CD4-positive, alpha-beta T cell treated with Interferon alpha-2 for 1 hour (primary cell): ENCODE measurements at regions not wholly inside any gene's neighbourhood (a gene's known extent, or its start where the extent isn't known, plus 50 kb on each side); places are given as distances from the start of the nearest gene placed in this dataset.
"Not testable (repeated sequence)": the region's sequence is repeated elsewhere in the genome, so short reads cannot be mapped to it uniquely, and the experiment has no call there.

Experiments used
- DNase-seq, 2 donors: peaks; one replicate each; pipeline ENCODE4 v3.0.0-alpha.2; 2020 to 2022

DNA sequence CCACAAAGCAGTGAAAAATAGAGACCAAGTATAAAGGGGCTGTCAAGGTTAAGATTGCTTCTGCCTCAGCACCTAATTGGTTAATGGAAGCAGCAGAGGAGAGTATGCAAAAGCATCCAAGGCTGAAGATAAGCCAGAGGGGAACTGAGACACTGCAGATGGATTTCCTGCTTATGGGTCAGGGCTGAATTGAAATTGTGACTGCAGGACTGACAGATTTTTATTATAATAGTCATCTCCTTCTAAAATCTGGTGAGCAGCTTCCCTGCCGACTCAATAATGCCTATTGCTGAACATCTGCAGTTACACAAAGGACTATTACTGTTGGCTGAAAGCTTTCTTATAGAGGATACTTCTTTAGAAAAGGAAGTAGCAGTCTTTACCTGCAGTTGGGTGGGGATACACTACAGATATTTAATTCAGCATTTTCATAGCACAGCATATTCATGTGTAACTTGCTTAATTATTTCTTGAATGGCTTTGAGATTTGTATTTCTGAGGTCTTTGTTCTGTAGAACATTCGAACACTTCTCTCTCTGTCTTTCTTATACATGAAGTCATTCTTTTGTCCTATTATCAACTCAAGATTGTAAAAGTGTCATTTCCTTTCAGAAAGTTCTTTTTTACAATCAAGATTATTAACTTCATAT lies 363.0 kb upstream of the RIOK2 start:
- no peak for DNase-seq

DNA sequence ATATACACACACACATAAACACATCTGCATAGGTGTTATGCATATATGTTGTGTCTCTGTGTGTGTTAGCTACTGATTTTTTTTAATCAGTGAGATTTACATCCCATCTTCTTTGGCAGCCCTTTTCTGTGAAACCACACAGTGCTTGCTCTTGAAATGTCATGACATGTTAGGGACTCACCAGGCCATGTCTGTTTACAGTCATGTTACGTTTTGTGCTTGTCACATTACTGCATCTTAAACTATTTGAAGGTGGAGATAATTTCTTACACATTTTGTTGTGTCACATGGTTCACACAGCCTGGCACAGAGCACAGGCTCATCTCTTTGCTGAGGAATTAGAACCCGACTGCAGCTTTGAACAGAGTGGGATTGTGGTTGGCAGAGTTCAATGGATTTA lies 364.4 kb upstream of the RIOK2 start:
- no peak for DNase-seq

DNA sequence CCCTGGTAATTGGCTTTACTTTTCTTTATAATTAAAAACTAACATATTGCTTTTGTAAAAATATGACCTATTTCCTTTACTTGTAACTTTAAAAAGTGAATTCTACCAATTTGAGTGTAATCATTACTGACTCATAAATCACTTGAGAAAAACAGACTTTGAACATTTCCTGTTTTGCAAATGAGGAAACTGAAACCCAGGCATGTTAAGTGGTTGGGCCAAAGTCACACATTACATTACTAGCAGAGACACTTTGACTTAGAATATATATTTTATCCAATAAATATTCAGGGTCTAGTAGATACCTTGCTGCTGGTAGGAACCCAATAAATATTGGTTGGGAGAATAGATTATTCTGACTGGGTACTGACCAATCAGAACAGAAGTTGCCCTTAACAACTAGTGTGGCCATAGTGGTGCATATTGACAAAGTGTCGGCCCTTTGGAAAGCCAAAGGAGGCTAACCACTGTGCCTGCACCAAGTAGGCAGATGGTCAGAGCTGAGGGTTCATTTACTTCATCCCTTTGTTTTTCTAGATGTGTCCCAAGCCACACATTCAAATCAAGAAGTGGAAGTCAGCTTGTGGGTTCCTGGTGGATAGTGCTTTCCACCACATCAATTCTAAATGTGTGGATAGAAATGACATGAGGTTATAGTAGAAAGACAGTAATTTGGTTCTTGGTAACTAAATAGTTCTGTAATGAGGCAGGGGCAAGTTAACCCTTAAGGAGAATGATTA lies 365.1 kb upstream of the RIOK2 start:
- DNase-seq: peak in 1 of 2 donors; percentile 33

DNA sequence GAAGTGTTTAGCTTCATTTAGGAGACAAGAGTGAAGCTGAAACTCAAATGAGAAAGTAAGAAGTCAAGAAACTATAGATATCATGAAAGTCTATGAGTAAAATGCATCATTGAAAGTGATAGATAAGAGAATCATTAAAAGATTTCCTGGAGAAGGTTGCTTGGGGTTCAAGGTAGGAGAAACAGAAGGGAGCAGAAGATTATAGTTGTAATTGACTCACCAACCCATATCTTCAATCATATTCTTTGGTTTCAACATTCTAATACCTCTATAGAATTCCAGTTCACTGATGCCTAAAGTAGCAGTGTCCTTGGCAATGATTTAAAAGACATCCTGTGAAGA lies 365.7 kb upstream of the RIOK2 start:
- no peak for DNase-seq

DNA sequence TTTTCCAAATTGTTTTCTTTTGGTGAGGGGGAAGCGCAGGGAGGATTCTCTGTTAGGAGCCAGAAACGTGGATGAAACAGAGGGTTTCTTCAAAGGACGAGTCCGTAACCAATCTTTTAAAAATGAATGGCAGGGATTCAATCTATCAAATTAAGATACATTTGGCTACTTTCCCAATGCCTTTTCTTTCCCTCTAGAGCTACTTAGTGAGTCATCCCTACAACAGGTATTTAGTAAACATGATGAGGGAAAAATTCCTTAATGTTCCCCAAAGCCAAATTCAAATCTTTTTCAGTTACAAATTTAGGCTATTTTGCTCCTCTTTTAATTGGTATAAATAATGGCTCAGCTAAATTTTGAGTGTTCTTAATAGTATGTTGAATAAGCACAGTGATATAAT lies 366.4 kb upstream of the RIOK2 start:
- DNase-seq: no peak

DNA sequence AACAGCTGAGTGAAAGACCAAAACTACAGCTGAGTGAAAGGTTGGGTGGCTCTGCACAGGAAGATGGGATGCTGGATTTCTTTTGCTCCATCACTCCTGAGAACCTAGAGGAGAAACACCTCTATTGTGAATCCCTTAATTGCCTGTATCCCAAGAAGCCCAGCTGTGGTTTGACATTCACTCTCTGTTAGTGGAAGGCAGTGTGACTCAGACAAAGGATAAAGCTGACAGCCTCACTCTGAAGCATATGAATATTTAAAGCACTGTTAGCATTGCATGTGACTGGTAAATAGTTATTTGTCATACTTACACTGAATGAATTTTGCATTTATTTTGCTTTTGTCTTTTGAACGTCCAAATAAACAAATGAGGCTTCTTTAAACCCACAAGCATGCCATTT lies 367.1 kb upstream of the RIOK2 start:
- no peak for DNase-seq

DNA sequence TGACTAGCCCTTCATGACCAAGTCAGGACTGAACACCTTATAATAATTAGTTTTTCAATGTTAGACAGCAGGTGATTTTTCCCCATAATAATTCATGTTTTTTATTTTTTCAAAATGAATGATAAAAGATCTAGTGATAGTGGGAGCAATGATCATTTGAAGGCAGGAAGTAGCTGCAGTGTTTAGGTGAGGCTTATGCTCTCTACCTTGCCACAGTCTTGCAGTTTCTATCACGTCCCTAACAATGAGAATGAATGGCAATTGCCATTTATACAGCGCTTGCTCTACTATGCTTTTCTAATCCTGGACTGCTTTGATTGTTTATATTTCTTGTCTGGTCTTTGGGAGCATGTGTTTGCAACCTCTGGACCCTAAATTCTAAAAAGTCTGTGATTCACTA lies 367.8 kb upstream of the RIOK2 start:
- DNase-seq: no peak

DNA sequence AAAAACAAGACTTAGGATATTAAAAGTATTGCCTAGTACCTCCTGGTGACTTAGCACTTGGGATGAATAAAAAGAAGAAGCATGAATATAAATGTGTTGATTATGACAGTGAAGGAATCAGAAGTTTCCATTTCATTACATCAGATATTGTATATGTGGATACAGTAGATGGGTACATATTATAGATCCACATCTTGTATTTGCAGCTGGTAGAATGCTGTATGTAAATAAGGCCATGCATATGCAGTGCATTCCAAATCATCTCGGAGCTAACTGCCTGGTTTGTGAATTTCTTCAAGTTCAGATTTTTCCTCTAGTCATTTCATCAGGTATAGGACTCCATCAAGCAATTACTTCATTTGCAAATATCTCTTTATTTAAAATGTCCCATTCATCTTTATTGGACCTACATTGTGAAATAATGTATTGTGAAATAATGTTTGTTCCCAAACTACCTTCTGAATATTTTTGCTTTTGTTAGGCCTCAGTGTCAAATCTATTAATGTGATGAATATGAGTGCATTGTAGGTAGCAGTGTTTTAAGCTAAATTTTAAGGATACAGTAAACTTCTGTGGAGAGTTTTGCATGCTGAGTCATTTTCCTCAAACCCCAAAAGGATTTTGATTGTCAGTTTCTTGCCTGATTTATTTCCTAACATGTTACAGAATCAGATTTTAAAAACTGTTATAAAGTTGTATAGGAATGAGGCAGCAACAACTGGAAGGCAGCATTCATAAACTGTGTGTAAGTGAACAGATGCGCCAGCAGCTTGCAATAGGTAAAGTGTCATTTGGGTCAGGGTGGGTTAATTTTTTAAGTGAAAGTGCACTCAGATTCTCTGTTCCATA lies 370.8 kb upstream of the RIOK2 start:
- DNase-seq: no peak

DNA sequence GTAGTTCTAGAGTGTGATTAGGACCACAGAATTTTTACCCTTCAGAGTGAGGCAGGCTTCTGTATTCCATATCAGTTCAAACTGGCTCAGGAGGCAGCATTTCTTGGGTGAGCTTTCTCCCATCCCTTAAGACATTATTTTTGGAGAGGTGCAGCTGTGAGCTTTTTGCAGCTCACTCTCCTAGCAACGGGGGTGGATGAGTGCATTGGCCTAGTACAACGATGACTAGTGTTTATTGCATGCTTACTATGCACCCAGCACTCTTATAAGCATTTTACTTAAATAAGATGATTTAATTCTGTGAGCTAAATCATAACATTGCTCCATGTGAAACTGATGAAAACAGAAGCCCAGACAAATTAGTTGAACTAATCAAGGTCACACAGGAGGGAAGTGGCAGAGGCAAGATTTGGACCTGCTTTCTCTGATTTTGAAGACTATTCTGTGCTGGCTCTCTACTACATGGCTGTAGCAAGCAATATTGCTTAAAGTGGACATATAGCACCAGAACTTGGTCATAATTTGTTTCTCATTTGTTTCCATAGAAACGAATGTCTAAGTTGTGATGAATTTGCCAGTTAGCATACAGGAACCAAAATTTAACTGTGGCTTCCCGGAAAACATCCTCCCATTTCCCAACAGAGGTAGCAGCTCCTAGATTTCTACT lies 372.1 kb upstream of the RIOK2 start:
- DNase-seq: no peak

DNA sequence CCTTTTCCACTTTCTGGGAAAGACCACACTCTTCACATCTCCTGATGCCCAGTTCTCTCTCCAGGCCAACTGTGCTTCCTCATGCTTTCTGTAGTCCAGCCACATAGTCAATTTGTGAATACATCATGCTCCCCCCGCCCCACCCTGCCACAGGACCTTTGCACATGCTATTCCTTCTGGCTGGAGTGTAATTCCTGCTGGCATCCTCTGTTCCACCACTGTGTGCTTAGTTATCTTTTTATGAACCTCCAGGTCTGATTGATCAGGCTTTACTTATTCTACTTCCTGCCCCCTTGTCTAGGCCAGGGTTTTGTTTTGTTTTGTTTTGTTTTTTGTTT lies 372.6 kb upstream of the RIOK2 start:
- no peak for DNase-seq

DNA sequence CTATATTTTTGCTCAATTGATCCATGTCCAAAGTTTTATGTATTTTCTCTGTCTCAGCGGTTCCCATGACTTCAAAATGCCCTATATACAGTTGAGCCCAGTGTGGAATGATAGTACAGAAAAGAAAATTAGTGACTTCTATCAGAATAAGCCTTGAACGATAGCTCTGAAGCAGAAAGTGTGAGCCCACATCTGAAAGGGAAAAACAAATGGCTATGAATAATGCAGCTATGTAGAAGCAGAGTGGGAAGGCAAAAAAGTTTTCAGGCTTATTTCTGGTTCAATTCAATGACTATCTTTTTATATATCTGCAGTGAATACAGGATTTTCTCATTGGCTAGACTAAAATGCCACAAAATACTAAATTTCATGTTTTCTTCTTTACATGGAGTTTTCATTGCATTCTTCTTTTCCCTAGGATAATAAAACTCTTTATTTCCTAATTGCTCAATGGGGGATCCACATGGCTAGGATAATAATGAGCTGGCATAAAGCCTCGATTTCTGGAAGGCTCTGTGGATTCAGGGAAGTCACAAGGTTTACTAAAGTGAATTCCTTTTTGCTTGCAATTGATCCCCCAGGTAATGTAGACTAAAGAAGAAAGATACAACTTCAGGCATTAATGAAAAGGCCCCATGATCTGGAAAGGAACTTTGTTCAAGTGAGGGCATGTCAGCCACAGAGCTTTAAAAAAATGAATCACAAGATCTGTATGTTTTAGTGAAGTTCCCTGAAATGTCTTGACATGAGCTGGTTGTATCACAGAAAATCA lies 377.0 kb upstream of the RIOK2 start:
- DNase-seq: no peak

DNA sequence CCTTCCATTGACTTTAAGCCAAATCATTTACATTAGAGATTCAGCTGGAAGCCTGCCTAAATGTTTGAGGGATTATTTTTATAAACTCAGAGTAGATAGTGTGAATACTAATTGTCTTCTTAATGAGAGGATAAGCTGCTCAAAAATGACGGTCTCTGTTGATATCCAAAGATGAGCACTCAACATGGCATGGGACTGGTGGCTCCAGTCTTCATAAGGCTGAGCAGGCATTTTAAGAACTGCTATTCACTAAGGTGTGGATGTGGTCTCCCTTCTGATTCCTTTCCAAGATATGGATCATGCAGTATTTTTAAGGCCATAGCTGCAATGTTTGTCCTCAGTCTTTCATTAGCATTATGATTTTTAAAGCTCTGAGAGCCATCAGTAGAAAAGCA lies 377.5 kb upstream of the RIOK2 start:
- no peak for DNase-seq

DNA sequence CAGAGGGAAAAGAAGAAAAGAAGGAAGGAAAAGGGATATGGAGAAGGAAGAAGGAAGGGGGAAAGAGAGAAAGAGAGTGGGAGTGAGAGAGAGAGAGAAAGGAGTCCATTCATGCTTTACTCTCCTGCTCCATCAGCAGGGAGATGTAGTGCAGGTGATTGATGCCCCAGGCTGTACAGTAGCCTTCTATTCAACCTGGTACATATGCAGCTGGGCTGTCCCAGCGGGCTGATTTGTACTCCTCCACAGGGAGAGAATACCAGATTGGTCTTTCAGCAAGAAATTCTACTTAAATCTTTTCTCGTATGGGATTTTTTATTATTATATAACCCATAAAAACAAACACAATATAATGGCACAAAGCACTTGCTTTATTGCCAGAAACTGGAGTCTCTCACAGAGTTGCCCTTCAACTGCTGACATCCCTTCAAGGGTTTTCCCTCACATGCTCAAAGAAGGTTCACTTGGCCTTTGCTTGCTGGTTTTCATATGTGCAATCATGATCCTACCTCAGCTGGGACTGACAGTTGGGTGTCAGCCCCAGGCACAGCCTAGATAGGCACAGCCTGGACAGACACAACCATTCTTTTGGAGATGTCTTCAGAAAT lies 380.1 kb upstream of the RIOK2 start:
- no peak for DNase-seq

DNA sequence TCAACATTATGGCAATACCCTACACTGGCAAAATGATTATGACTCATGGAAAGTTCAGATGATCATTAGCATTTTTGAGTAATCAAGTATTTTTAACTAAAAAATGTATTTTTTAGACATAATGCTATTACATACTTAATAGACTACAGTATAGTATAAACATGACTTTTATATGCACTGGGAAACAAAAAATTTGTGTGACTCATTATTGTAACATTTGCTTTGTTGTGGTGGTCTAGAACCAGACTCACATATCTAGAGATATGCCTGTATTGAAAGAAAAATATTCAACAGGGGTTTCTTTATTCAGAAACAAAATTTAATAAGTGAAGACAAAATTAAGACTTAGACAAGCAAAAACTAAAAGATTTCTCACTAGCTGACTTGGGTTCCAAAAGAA lies 385.3 kb upstream of the RIOK2 start:
- no peak for DNase-seq

DNA sequence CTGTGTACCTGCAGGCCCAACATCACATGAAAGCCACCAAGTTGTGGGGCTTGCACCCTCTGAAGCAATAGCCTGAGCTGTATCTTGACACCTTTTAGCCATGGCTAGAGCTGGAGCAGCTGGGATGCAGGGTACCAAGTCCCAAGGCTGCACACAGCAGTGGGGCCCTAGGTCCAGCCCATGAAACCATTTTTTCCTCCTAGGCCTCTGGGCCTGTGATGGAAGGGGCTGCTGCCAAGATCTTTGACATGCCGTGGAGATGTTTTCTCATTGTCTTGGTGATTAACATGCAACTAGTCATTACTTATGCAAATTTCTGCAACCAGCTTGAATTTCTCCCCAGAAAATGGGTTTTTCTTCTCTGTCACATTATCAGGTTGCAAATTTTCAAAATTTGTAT lies 387.2 kb upstream of the RIOK2 start:
- DNase-seq: no peak

DNA sequence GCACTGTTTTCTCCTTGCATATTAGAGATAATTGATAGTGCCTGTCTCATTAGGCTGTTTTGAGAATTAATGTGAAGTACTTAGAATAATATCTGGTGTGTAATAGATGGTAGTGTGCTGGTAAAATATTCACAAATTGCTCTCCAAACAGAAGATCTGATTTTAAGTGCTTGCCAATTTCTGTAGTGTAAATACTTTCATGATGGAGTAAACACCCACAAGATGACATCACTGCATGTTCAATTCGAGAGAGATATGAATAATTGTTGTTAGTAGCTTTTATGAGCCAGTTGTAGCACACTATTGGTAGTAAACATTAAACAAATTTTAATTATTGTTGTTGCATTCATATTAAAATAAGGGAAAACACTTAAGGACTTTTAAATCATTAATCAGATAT lies 392.3 kb upstream of the RIOK2 start:
- no peak for DNase-seq

DNA sequence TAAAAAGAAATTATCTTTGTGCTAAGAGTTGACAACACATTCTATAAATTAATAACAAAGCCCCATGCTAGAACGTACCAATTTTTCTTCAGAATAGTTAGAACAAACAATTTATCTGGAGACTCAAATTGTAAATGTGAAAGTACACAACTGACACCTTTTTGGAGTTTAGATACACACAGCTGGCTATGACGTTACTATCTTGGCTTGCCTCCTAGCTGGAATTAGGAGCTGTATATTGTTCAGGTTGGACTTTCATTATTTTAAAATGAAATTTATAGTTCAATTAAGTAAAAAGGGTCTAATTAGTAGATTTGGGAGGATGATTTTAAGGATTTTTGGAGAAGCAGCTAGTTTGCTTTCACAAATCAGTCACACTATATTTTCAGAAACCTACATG lies 393.9 kb upstream of the RIOK2 start:
- DNase-seq: no peak

DNA sequence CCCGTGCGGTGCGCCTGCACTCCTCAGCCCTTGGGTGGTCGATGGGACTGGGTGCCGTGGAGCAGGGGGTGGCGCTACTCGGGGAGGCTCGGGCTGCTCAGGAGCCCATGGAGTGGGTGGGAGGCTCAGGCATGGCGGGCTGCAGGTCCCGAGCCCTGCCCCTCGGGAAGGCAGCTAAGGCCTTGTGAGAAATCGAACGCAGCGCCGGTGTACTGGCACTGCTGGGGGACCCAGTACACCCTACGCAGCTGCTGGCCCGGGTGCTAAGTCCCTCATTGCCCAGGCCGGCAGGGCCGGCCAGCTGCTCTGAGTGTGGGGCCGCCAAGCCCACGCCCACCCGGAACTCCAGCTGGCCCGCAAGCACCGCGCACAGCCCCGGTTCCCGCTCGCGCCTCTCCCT lies 396.9 kb upstream of the RIOK2 start:
- DNase-seq: not testable (repeated sequence)

DNA sequence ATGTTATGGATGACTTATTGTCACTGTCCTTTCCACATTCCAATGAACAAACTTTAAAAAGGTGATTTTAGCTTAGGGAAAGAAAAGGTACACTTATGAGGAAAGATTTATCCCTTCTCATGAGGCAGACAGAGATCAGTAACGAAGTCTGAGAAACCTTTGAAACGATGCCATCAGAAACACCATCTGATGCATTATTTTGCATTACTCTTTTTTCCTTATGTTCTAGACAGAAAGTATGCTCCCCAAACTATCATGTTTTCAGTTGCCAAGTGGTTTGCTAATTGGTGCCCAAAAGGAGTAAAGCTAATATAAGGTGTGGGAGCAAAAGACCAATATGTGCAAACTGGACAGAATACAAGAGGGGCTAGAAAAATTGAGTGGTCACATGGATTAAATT lies 397.7 kb upstream of the RIOK2 start:
- no peak for DNase-seq

DNA sequence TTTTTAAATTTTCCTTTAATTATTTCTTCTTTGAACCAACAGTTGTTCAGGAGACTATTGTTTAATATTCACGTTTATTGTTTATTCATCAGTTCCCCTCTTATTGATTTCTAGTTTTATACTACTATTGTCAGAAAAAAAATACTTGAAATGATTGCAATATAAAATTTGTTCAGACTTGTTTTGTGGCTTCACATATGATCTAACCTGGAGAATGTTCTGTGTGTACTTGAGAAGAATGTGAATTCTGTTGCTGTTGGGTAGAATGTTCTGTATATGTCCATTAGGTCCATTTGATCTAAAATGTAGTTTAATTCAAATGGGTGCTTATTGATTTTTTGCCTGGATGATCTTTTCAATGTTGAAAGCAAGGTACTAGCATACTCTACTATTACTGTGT lies 408.7 kb upstream of the RIOK2 start:
- no peak for DNase-seq

DNA sequence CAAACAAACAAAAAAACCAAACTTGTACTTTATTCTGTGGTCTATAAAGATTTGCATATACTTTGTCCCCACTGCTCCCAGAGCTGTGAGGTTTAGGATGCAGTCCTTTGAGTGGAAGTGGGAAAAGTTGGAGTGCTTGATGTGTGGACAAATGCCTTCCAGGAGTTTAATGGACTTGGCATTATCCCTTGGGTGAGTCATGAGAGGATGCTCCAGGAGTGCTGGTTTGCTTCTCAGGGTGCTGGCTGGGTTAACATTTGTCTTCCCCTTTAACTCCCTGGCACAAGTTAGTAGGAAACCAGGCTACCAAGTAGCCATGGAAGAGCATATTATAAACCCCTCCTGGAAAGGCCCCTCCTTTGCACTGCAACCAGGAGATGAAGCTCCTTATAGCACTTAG lies 417.4 kb upstream of the RIOK2 start:
- DNase-seq: no peak

DNA sequence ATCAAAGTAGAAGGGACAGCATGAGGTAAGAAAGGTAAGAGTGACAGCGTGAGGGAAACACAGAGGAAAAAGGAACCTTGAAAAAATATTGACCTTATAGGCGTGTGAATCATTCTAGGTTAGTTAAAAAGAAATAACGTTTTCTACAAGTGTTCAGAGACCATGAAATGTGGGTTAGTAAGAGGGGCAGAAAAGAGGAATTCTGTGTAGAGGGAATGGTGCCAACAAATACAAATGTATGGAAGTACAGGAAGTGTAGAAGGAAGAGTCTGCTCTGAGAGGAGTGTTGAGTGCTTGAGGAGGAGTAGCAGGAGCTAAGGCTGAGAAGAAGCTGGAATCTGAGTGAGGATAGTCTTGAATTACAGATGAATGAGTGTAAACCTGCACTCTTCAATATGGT lies 418.6 kb upstream of the RIOK2 start:
- no peak for DNase-seq

DNA sequence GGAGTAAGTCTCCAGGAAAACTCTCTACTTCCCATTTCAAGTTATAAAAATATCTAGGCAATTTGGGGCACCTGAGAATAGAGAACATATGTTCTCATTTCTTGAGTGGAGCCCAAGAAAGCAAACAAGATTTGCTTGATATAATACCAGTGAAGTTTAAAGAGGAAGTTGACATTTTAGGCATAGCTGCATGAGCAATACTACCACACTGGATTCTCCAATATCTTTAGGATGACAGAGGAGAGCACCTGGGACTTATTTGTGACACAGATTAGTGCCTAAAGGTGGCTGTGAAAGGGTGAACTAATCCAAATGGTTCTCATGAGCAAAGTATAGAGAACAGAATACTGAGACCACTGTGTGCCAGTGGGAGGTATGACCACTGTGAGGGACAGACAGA lies 423.5 kb upstream of the RIOK2 start:
- no peak for DNase-seq
